Tibial nerve (tissue), 4 donors: ENCODE measurements at regions not wholly inside any gene's neighbourhood (a gene's known extent, or its start where the extent isn't known, plus 50 kb on each side); places are given as distances from the start of the nearest gene placed in this dataset.

Experiments
- DNase-seq, 2 donors: peaks; one replicate each; pipeline ENCODE4 v3.0.0-alpha.2; 2019; ENCODE audit warnings: low spot score in 2 of 2
- H3K27ac ChIP-seq, 4 donors: fragments of 200-600 bp; sonication (generic) in 3 of 4; one replicate each; pipeline ENCODE4 v1.5.1; 2017 to 2019; ENCODE audit warnings: mild to moderate bottlenecking in 1 of 4
- H3K27me3 ChIP-seq, 2 donors: fragments of 200-600 bp; sonication (generic) in 1 of 2; one replicate each; pipeline versions ENCODE4 v1.5.1 to v1.6.0; 2017 to 2019
- H3K36me3 ChIP-seq, 3 donors: fragments of 200-600 bp; sonication (generic); one replicate each; pipeline ENCODE4 v1.5.1; 2018 to 2019
- H3K4me1 ChIP-seq, 4 donors: fragments of 200-600 bp; sonication (generic) in 3 of 4; one replicate each; pipeline ENCODE4 v1.5.1; 2017 to 2019
- H3K4me3 ChIP-seq, 4 donors: fragments of 200-600 bp; sonication (generic) in 3 of 4; one replicate each; pipeline ENCODE4 v1.5.1; 2017 to 2019; ENCODE audit warnings: mild to moderate bottlenecking in 1 of 4, moderate library complexity in 1 of 4
- H3K9me3 ChIP-seq, 4 donors: fragments of 200-600 bp; sonication (generic) in 3 of 4; one replicate each; pipeline ENCODE4 v1.5.1; 2017 to 2019
- CTCF ChIP-seq, 5 experiments: fragments of 200-600 bp in 3 of 5; fragments of 450-650 bp in 2 of 5; sonication (generic) in 3 of 5; IDR thresholded peaks; one replicate each; pipeline ENCODE4 v1.5.1; 2016 to 2019; ENCODE audit warnings: antibody characterized with exemption in 5 of 5, mild to moderate bottlenecking in 3 of 5, moderate library complexity in 2 of 5
- EP300 ChIP-seq, 2 donors: sonication (generic); formaldehyde crosslinking; IDR thresholded peaks; one replicate each; pipeline ENCODE4 v1.6.1; 2017; ENCODE audit warnings: antibody characterized with exemption in 2 of 2, mild to moderate bottlenecking in 1 of 2
- POLR2A ChIP-seq, 2 donors: fragments of 450-650 bp; IDR thresholded peaks; one replicate each; pipeline ENCODE4 v1.6.1; 2017; ENCODE audit warnings: antibody characterized with exemption in 2 of 2, mild to moderate bottlenecking in 2 of 2, moderate library complexity in 2 of 2
- WGBS, 2 donors: methylation state at CpG; one replicate each; pipeline ENCODE4 v1.1.5; 2018; 5-methylcytosine and 5-hydroxymethylcytosine counted together

DNA sequence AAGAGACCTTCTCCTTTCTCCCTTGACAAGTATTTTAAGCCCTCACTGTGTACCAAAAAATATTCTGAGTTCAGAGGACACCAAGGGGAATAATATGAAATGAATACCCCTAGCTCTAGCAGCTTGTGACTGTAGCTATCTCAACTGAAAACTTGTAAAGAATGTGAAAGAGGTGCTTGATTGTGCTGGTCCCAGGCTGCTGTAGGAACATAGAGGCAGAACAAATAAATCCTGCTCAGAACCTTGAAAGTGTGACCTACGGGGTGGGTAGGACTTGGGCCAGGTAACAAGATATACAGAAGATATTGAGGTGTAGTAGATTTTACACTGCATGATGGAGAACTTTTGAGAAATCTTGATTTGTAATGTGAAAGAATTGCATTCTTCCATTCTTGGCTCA, 606.8 kb downstream of the TOX3 start:
- Histone ChIP-seq H3K27ac (no peak overlapping the region), H3K9me3 (no peaks in the 10 kb centered on the region), H3K4me3 (no peak overlapping the region), H3K4me1 (no peaks in the 10 kb centered on the region), H3K27me3 (no peaks in the 10 kb centered on the region), H3K36me3 (no peaks in the 10 kb centered on the region)
- TF ChIP-seq EP300 (IDR thresholded peaks at IDR 0.05), result no peak
- TF ChIP-seq POLR2A (IDR thresholded peaks at IDR 0.05), result no peak
- no peak for TF ChIP-seq CTCF (IDR thresholded peaks at IDR 0.05)
- no peak for DNase-seq
- WGBS, 2 donors, result 75 to 76% methylated on average over 1 of the region's 1 CpG

DNA sequence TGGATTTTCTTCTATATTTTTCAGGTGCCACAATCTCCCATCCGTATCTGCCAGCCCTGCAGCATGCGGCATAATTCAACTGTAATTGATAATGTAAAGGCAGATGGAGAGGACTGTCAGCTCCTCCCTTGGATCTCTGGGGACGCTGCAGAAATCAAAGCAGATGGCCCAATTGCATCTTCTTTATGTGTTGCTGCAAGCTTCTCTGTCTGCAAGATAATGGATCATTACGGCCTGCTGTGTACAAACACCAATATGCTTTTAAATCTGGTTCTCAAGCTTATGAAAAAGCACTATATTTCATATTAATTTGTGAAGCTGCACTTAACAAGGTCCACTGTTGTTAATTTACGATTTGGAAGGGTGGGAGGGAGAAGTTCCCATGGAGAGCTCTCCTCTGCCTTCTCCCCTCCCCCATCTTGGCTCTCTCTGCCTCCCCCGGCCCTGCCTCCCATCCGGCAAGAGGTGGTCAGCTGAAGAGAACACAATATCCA, 607.5 kb downstream of the TOX3 start:
- WGBS, 2 donors, result 43 to 52% methylated on average over 7 of the region's 7 CpGs
- DNase-seq, result no peak
- H3K9me3 ChIP-seq, result no peaks in the 10 kb centered on the region
- H3K27ac ChIP-seq, result no peak overlapping the region
- TF ChIP-seq EP300 (IDR thresholded peaks at IDR 0.05) (no peak), CTCF (IDR thresholded peaks at IDR 0.05) (no peak), POLR2A (IDR thresholded peaks at IDR 0.05) (no peak)
- no peaks in the 10 kb centered on the region for H3K27me3 ChIP-seq
- H3K4me3 ChIP-seq, result no peak overlapping the region
- no peaks in the 10 kb centered on the region for H3K36me3 ChIP-seq
- H3K4me1 ChIP-seq, result no peaks in the 10 kb centered on the region

- Histone ChIP-seq H3K4me1 (no peaks in the 10 kb centered on the region), H3K27me3 (no peaks in the 10 kb centered on the region), H3K27ac (no peak overlapping the region), H3K9me3 (no peaks in the 10 kb centered on the region), H3K4me3 (no peak overlapping the region), H3K36me3 (no peaks in the 10 kb centered on the region)
- TF ChIP-seq CTCF (IDR thresholded peaks at IDR 0.05) (no peak), EP300 (IDR thresholded peaks at IDR 0.05) (no peak), POLR2A (IDR thresholded peaks at IDR 0.05) (no peak)
- WGBS, 2 donors, result 69 to 71% methylated on average over 3 of the region's 3 CpGs
- DNase-seq, result no peak
These were observed 608.1 kb downstream of the TOX3 start for GRCh38 chr16:51938861-51939260.

DNA sequence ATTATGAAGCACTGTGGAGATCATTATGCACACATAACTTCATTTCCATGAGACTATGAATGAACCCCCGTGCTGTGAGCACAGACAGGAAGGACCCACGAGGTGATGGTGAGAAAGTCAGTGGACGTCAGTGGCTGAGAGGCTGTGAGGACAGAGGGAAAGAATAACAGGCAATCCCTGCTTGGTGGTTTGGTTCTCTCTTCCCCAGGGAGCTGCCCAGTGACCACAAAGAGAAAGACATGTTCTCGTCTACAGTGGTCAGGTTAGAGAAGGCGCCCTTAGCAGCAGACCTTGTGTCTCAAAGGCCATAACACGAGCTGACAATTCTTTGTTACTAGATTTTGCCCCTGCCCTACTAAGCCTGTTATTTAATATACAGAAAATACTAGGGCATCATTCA, 609.2 kb downstream of the TOX3 start:
- no peaks in the 10 kb centered on the region for H3K36me3 ChIP-seq
- no peak for DNase-seq
- no peaks in the 10 kb centered on the region for H3K4me1 ChIP-seq
- no peaks in the 10 kb centered on the region for H3K9me3 ChIP-seq
- TF ChIP-seq POLR2A (IDR thresholded peaks at IDR 0.05), result no peak
- no peak for TF ChIP-seq CTCF (IDR thresholded peaks at IDR 0.05)
- TF ChIP-seq EP300 (IDR thresholded peaks at IDR 0.05), result no peak
- H3K4me3 ChIP-seq, result no peak overlapping the region
- WGBS, 2 donors, result 63% methylated on average over 6 of the region's 6 CpGs
- H3K27ac ChIP-seq, result no peak overlapping the region
- no peaks in the 10 kb centered on the region for H3K27me3 ChIP-seq

- no peak for DNase-seq
- 84 to 91% methylated on average over 5 of the region's 5 CpGs for WGBS, 2 donors
- TF ChIP-seq CTCF (IDR thresholded peaks at IDR 0.05) (no peak), EP300 (IDR thresholded peaks at IDR 0.05) (no peak), POLR2A (IDR thresholded peaks at IDR 0.05) (no peak)
- Histone ChIP-seq H3K27me3 (no peaks in the 10 kb centered on the region), H3K27ac (no peak overlapping the region), H3K4me1 (no peaks in the 10 kb centered on the region), H3K36me3 (no peaks in the 10 kb centered on the region), H3K4me3 (no peak overlapping the region), H3K9me3 (no peaks in the 10 kb centered on the region)
These were observed 610.1 kb downstream of the TOX3 start for GRCh38 chr16:51936846-51937245.
